HEK293T (cell line): ENCODE measurements at regions not wholly inside any gene's neighbourhood (a gene's known extent, or its start where the extent isn't known, plus 50 kb on each side); places are given as distances from the start of the nearest gene placed in this dataset.

Experiments
- BHLHE40 ChIP-seq: fragments of 450-650 bp; IDR thresholded peaks from 2 replicates; pipeline ENCODE4 v1.6.1; 2016; ENCODE audit warnings: mild to moderate bottlenecking, moderate library complexity, borderline replicate concordance
- FOXM1 ChIP-seq: fragments of 450-650 bp; IDR thresholded peaks from 2 replicates; pipeline ENCODE4 v1.6.1; 2017; ENCODE audit warnings: mild to moderate bottlenecking, borderline replicate concordance
- L3MBTL2 ChIP-seq: fragments of 450-650 bp; conservative IDR thresholded peaks from 2 replicates; pipeline ENCODE4 v1.6.1; 2016; ENCODE audit warnings: mild to moderate bottlenecking
- LEF1 ChIP-seq: fragments of 450-650 bp; IDR thresholded peaks from 2 replicates; pipeline ENCODE4 v1.6.1; 2017; ENCODE audit warnings: mild to moderate bottlenecking, borderline replicate concordance
- SP1 ChIP-seq: fragments of 450-650 bp; IDR thresholded peaks from 2 replicates; pipeline ENCODE4 v1.6.1; 2017
- SUZ12 ChIP-seq: fragments of 450-650 bp; IDR thresholded peaks from 2 replicates; pipeline ENCODE4 v1.6.1; 2016; ENCODE audit warnings: mild to moderate bottlenecking
- TARDBP ChIP-seq: fragments of 450-650 bp; IDR thresholded peaks from 2 replicates; pipeline ENCODE4 v1.6.1; 2016

- TF ChIP-seq L3MBTL2 (no peak), SP1 (no peak), SUZ12 (no peak), BHLHE40 (no peak), TARDBP (no peak), LEF1 (no peak), FOXM1 (no peak)
These were observed 111.0 kb upstream of the RPRM start for GRCh38 chr2:153589586-153589985.
